ENCODE measurements at regions not wholly inside any gene's neighbourhood (a gene's known extent, or its start where the extent isn't known, plus 50 kb on each side); places are given as distances from the start of the nearest gene placed in this dataset.

- no peak for ATAC-seq
- no peak for TF ChIP-seq BACH2 (CRISPR knock-in tag; IDR thresholded peaks at IDR 0.05; ENCODE audit: borderline replicate concordance)
- TF ChIP-seq ZNF565 (CRISPR knock-in tag; conservative IDR thresholded peaks at IDR 0.05; ENCODE audit: low read depth) = no peak
Observed at GRCh38 chr5:67259548-67260215, 63.1 kb upstream of the CD180 start.

- ATAC-seq = no peak
- TF ChIP-seq ZNF8 (CRISPR knock-in tag; IDR thresholded peaks at IDR 0.05) (no peak), OSR1 (CRISPR knock-in tag; IDR thresholded peaks at IDR 0.05) (no peak), PATZ1 (CRISPR knock-in tag; IDR thresholded peaks at IDR 0.05; ENCODE audit: borderline replicate concordance) (no peak), ZFP3 (CRISPR knock-in tag; IDR thresholded peaks at IDR 0.05) (no peak), RARB (CRISPR knock-in tag; IDR thresholded peaks at IDR 0.05) (no peak), ZNF70 (CRISPR knock-in tag; IDR thresholded peaks at IDR 0.05) (no peak), POU6F1 (CRISPR knock-in tag; IDR thresholded peaks at IDR 0.05; ENCODE audit: borderline replicate concordance, low read depth) (no peak), TSHZ2 (CRISPR knock-in tag; IDR thresholded peaks at IDR 0.05) (no peak), CSDC2 (CRISPR knock-in tag; IDR thresholded peaks at IDR 0.05) (no peak)
Observed at GRCh38 chr5:67257500-67257899, 60.9 kb upstream of the CD180 start.

- ATAC-seq = no peak
- TF ChIP-seq ARNTL (CRISPR knock-in tag; IDR thresholded peaks at IDR 0.05; ENCODE audit: borderline replicate concordance, low read depth) (no peak), ZNF565 (CRISPR knock-in tag; conservative IDR thresholded peaks at IDR 0.05; ENCODE audit: low read depth) (no peak), ZFP3 (CRISPR knock-in tag; IDR thresholded peaks at IDR 0.05) (no peak), GLIS3 (CRISPR knock-in tag; IDR thresholded peaks at IDR 0.05) (no peak), ISL1 (CRISPR knock-in tag; IDR thresholded peaks at IDR 0.05) (no peak), ZC3H10 (CRISPR knock-in tag; IDR thresholded peaks at IDR 0.05) (no peak)
Observed at GRCh38 chr5:67257077-67257476, 60.5 kb upstream of the CD180 start.

GRCh38 chr5:67255881-67256280 is 59.3 kb upstream of the CD180 start:
- peak; percentile 48; the same call in 2 of the 3 replicates for ATAC-seq
- TF ChIP-seq CSRNP3 (CRISPR knock-in tag; IDR thresholded peaks at IDR 0.05) (no peak), OSR1 (CRISPR knock-in tag; IDR thresholded peaks at IDR 0.05) (no peak), ESRRG (CRISPR knock-in tag; IDR thresholded peaks at IDR 0.05) (no peak), ZNF70 (CRISPR knock-in tag; IDR thresholded peaks at IDR 0.05) (no peak), SNAI2 (CRISPR knock-in tag; IDR thresholded peaks at IDR 0.05) (no peak), PATZ1 (CRISPR knock-in tag; IDR thresholded peaks at IDR 0.05; ENCODE audit: borderline replicate concordance) (no peak), ZFP3 (CRISPR knock-in tag; IDR thresholded peaks at IDR 0.05) (no peak), RARB (CRISPR knock-in tag; IDR thresholded peaks at IDR 0.05) (no peak), PPARA (CRISPR knock-in tag; IDR thresholded peaks at IDR 0.05; ENCODE audit: borderline replicate concordance) (no peak), ZC3H10 (CRISPR knock-in tag; IDR thresholded peaks at IDR 0.05) (no peak), CREB5 (CRISPR knock-in tag; IDR thresholded peaks at IDR 0.05; ENCODE audit: low read depth) (no peak), TCF4 (CRISPR knock-in tag; IDR thresholded peaks at IDR 0.05; ENCODE audit: borderline replicate concordance) (no peak), ZNF565 (CRISPR knock-in tag; conservative IDR thresholded peaks at IDR 0.05; ENCODE audit: low read depth) (no peak), GLIS3 (CRISPR knock-in tag; IDR thresholded peaks at IDR 0.05) (no peak), TSHZ2 (CRISPR knock-in tag; IDR thresholded peaks at IDR 0.05) (no peak), CSDC2 (CRISPR knock-in tag; IDR thresholded peaks at IDR 0.05) (no peak)

Data from SK-N-SH treated with all-trans-retinoic acid at 6 μM for 48 hours (cell line).